Gastroesophageal sphincter (tissue), 4 donors: ENCODE measurements at regions not wholly inside any gene's neighbourhood (a gene's known extent, or its start where the extent isn't known, plus 50 kb on each side); places are given as distances from the start of the nearest gene placed in this dataset.

ENCODE experiments used
- ATAC-seq: fragments of 150-250 bp; one replicate; pipeline ENCODE4 v1.9.1; 2016; ENCODE audit warnings: mild to moderate bottlenecking, moderate library complexity
- H3K27ac ChIP-seq, 4 donors: fragments of 200-600 bp; sonication (generic) in 3 of 4; 1 replicate in 3 of 4; 2 replicates in 1 of 4; pipeline ENCODE4 v1.5.1; 2016 to 2019
- H3K27me3 ChIP-seq: fragments of 200-600 bp; sonication (generic); one replicate; pipeline ENCODE4 v1.5.1; 2019
- H3K36me3 ChIP-seq, 2 donors: fragments of 200-600 bp; sonication (generic); one replicate each; pipeline ENCODE4 v1.5.1; 2019; ENCODE audit warnings: control low read depth in 1 of 2
- H3K4me1 ChIP-seq, 3 donors: fragments of 200-600 bp; sonication (generic); 1 replicate in 2 of 3; 2 replicates in 1 of 3; pipeline ENCODE4 v1.5.1; 2016 to 2019; ENCODE audit warnings: control low read depth in 2 of 3
- H3K4me3 ChIP-seq, 2 donors: fragments of 200-600 bp; sonication (generic); one replicate each; pipeline ENCODE4 v1.5.1; 2019; ENCODE audit warnings: mild to moderate bottlenecking in 1 of 2, moderate library complexity in 1 of 2
- H3K9me3 ChIP-seq, 3 donors: fragments of 200-600 bp; sonication (generic); one replicate each; pipeline ENCODE4 v1.5.1; 2017 to 2019; ENCODE audit warnings: control low read depth in 2 of 3
- EP300 ChIP-seq: sonication (generic); formaldehyde crosslinking; IDR thresholded peaks from one replicate; pipeline ENCODE4 v1.6.1; 2017; ENCODE audit warnings: antibody characterized with exemption, mild to moderate bottlenecking
- POLR2A ChIP-seq, 2 donors: fragments of 450-650 bp; IDR thresholded peaks; one replicate each; pipeline ENCODE4 v1.6.1; 2017; ENCODE audit warnings: antibody characterized with exemption in 2 of 2, mild to moderate bottlenecking in 2 of 2, moderate library complexity in 1 of 2
- POLR2AphosphoS5 ChIP-seq: sonication (generic); formaldehyde crosslinking; IDR thresholded peaks from one replicate; pipeline ENCODE4 v1.6.1; 2017; ENCODE audit warnings: antibody characterized with exemption
- WGBS, 2 donors: methylation state at CpG; one replicate each; pipeline ENCODE4 v1.1.5; 2018; ENCODE audit warnings: low coverage in 1 of 2; 5-methylcytosine and 5-hydroxymethylcytosine counted together
- TF ChIP-seq, protein P1 (sequence below), 4 experiments: fragments of 200-600 bp in 2 of 4; fragments of 450-650 bp in 2 of 4; sonication (generic) in 1 of 4; IDR thresholded peaks; one replicate each; pipeline ENCODE4 v1.5.1; 2017 to 2019; ENCODE audit warnings: antibody characterized with exemption in 4 of 4, mild to moderate bottlenecking in 2 of 4, moderate library complexity in 2 of 4

DNA sequence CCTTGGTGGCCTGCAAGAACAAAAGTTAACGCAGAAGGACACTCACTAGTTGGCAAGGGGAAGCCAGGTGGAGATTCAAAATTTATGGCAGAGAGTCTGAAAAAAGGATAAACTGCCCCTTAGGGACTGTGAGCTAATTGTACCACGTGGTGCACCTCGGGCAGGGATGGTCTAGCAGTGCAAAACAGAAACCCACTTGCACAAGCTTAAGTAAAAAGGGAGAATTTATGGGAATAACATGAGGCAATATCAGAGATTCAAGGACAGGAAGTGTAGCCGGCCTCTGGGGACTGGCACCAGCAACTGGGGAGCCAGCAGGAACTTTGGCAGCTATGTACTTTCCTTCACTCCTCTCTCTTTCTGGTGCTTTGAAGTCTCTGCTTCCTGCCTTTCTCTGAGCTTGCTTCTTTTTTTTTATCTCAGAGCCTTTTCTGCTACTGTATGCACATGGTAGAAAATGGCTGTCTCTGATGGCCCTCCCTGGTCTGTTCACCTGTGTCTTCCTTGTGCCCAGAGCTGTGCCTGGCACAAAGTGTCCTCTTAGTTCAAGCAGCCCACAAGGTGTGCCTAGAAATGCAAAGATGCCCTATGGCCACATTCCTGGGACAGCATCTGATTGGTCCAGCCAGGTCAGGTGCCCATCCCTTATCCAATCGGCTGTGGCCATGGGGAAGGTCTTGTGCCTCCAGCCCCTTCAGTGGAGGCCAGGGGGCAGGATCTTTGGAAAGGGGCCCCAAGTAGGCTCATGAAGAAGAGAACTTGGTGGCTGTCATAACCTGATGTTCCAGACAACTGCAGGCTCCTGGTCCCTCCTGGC is 114.8 kb upstream of the ATP6AP2 start:
- WGBS, 2 donors, result 59 to 90% methylated on average over 4 of the region's 5 CpGs
- TF ChIP-seq, protein P1, sequence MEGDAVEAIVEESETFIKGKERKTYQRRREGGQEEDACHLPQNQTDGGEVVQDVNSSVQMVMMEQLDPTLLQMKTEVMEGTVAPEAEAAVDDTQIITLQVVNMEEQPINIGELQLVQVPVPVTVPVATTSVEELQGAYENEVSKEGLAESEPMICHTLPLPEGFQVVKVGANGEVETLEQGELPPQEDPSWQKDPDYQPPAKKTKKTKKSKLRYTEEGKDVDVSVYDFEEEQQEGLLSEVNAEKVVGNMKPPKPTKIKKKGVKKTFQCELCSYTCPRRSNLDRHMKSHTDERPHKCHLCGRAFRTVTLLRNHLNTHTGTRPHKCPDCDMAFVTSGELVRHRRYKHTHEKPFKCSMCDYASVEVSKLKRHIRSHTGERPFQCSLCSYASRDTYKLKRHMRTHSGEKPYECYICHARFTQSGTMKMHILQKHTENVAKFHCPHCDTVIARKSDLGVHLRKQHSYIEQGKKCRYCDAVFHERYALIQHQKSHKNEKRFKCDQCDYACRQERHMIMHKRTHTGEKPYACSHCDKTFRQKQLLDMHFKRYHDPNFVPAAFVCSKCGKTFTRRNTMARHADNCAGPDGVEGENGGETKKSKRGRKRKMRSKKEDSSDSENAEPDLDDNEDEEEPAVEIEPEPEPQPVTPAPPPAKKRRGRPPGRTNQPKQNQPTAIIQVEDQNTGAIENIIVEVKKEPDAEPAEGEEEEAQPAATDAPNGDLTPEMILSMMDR (IDR thresholded peaks at IDR 0.05), result no peak
- TF ChIP-seq EP300 (no peak), POLR2A (IDR thresholded peaks at IDR 0.05) (no peak), POLR2AphosphoS5 (no peak)
- peak; percentile 8 for ATAC-seq
- Histone ChIP-seq H3K36me3 (no peaks in the 10 kb centered on the region), H3K27ac (no peak overlapping the region), H3K27me3 (no peaks in the 10 kb centered on the region), H3K4me3 (no peak overlapping the region), H3K4me1 (no peaks in the 10 kb centered on the region), H3K9me3 (no peaks in the 10 kb centered on the region)

DNA sequence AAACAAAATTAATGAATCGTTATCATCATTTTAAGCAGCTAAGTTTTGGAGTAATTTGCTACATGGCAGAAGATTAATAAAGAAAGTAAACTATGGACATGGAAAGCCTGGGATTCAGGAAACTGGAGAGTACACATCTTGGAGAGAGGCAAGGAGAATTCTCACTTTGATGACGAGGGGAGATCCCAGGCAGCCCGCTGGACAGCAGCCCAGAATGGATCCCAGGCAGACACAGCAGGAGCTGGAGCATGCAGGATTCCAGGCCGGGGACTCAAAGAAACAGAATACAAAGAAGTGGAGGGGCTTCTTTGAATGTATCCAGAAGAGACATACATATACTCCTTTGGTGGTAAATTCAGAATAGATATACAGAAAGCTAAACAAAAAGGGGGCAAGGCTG is 118.0 kb upstream of the ATP6AP2 start:
- 41 to 46% methylated on average over 2 to 4 of the region's 4 CpGs for WGBS, 2 donors
- TF ChIP-seq POLR2AphosphoS5, result no peak
- ATAC-seq, result no peak
- no peaks in the 10 kb centered on the region for H3K4me1 ChIP-seq
- no peak overlapping the region for H3K4me3 ChIP-seq
- H3K27ac ChIP-seq, result no peak overlapping the region
- no peaks in the 10 kb centered on the region for H3K36me3 ChIP-seq
- no peaks in the 10 kb centered on the region for H3K9me3 ChIP-seq
- no peaks in the 10 kb centered on the region for H3K27me3 ChIP-seq

DNA sequence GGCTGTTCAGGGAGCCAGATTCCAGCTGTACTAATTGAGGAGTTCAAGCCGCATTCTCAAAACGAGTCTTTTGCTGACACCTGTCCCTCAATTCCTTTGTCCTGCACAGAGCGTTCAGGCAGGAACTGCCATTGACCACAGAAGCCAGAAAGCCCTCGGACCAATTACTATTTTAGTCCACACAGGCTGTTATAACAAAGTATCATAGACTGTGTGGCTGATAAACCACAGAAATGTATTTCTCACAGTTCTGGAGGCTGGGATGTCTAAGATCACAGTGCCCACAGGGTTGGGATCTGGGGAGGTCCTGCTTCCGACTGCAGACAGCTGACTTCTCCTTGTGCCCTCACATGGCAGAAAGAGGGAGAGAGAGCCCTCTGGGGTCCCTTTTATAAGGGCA is 119.8 kb upstream of the ATP6AP2 start:
- Histone ChIP-seq H3K36me3 (no peaks in the 10 kb centered on the region), H3K4me1 (no peaks in the 10 kb centered on the region), H3K9me3 (no peaks in the 10 kb centered on the region), H3K4me3 (no peak overlapping the region), H3K27ac (no peak overlapping the region), H3K27me3 (no peaks in the 10 kb centered on the region)
- TF ChIP-seq, protein P1 (IDR thresholded peaks at IDR 0.05), result no peak
- TF ChIP-seq POLR2AphosphoS5 (no peak), EP300 (no peak), POLR2A (IDR thresholded peaks at IDR 0.05) (no peak)
- ATAC-seq, result no peak
- WGBS, 2 donors, result 80% methylated on average over 1 of the region's 5 CpGs; no CpG with 5 or more reads in 1 of the 2 donors

DNA sequence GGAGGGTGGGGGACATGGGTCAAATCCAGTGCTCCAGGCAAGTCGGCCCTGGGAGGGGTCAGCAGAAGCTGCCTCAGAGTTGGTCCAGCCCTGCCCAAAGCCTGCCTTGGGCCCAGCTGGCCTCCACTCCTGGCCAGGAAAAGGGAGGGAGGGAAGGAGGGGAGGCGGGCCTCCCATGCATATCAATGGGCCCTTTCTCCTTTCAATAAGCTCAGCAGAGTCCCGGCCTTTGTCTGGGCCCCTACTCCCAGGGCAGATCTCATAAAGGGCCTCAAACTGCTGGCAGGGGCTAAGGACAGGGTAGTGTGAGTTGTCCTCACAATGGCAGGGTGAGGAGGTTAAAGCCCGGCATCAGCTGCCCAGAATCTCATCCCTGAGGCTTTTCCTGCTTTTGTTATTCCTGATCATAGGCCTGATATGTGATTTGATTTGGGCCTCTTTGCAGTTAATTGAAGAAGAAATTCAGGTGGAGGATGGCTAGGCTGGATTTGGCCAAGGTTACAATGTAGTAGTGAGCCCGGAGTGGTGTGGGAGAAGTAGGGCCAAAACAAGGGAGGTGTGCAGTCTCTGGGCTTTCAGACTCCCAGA is 121.1 kb upstream of the ATP6AP2 start:
- no peaks in the 10 kb centered on the region for H3K9me3 ChIP-seq
- H3K4me1 ChIP-seq, result no peaks in the 10 kb centered on the region
- H3K4me3 ChIP-seq, result no peak overlapping the region
- TF ChIP-seq, protein P1 (IDR thresholded peaks at IDR 0.05), result no peak
- TF ChIP-seq POLR2AphosphoS5 (no peak), EP300 (no peak), POLR2A (IDR thresholded peaks at IDR 0.05) (no peak)
- H3K36me3 ChIP-seq, result no peaks in the 10 kb centered on the region
- no peak overlapping the region for H3K27ac ChIP-seq
- ATAC-seq, result no peak
- WGBS, 2 donors, result 86% methylated on average over 1 of the region's 5 CpGs; no CpG with 5 or more reads in 1 of the 2 donors
- no peaks in the 10 kb centered on the region for H3K27me3 ChIP-seq

DNA sequence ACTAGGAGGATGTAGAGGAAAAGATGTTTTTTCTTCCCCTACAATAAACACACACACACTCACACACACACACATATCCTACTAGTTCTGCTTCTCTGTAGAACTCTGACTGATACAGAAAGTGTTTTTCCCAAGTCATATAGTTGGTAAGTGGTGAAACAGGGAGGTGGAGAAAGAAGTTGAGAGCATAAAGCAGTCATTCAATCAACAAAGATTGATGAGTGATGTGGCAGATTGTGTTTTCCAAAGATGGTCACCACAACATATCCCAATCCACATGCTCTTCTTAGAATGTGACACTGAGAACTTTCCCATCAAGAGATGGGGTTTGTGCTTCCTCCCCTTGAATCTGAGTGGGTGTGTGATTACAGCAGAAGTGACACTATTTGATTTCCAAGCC is 123.4 kb upstream of the ATP6AP2 start:
- H3K4me3 ChIP-seq, result no peak overlapping the region
- no peaks in the 10 kb centered on the region for H3K9me3 ChIP-seq
- no peaks in the 10 kb centered on the region for H3K36me3 ChIP-seq
- no peak for TF ChIP-seq POLR2A (IDR thresholded peaks at IDR 0.05)
- H3K4me1 ChIP-seq, result no peaks in the 10 kb centered on the region
- no peak for ATAC-seq
- H3K27ac ChIP-seq, result no peak overlapping the region
- no peaks in the 10 kb centered on the region for H3K27me3 ChIP-seq

DNA sequence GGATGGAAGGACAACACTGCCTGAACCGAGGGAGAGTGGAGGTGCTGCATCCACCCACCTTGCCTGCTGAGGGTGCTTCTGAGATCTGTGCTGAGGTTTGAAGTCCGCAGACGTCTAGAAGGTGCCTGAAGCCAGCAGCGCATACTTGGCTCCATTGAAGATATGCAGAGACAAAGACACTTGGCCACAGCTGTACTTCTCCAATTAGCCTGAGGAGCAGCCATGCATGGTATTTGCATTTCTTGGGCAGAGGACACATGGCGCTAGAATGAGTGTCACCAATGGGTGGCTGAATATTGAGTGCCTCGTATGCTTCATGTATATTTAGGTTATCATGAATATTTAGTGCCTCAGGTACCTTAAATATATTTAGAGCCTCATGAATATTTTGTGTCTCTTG is 128.7 kb upstream of the ATP6AP2 start:
- H3K36me3 ChIP-seq, result no peaks in the 10 kb centered on the region
- ATAC-seq, result no peak
- 73 to 100% methylated on average over 2 to 6 of the region's 6 CpGs for WGBS, 2 donors
- H3K4me1 ChIP-seq, result peaks cover 0 to 3% (median 0%) of the 10 kb centered on the region in 3 donors
- H3K27ac ChIP-seq, result no peak overlapping the region
- no peaks in the 10 kb centered on the region for H3K27me3 ChIP-seq
- H3K4me3 ChIP-seq, result no peak overlapping the region
- TF ChIP-seq, protein P1 (IDR thresholded peaks at IDR 0.05), result no peak
- TF ChIP-seq POLR2AphosphoS5 (no peak), EP300 (no peak), POLR2A (IDR thresholded peaks at IDR 0.05) (no peak)
- H3K9me3 ChIP-seq, result no peaks in the 10 kb centered on the region
